ENCODE measurements at regions not wholly inside any gene's neighbourhood (a gene's known extent, or its start where the extent isn't known, plus 50 kb on each side); places are given as distances from the start of the nearest gene placed in this dataset.

GRCh38 chr6:88377976-88378568, 211.9 kb upstream of the CNR1 start:
- no peak for DNase-seq

GRCh38 chr6:88376768-88377387, 210.7 kb upstream of the CNR1 start:
- no peak for DNase-seq

- no peak for DNase-seq
These were observed 210.1 kb upstream of the CNR1 start for GRCh38 chr6:88376197-88376596.

GRCh38 chr6:88374553-88374952, 208.4 kb upstream of the CNR1 start:
- no peak for DNase-seq

GRCh38 chr6:88371480-88371879, 205.3 kb upstream of the CNR1 start:
- no peak for DNase-seq

DNA sequence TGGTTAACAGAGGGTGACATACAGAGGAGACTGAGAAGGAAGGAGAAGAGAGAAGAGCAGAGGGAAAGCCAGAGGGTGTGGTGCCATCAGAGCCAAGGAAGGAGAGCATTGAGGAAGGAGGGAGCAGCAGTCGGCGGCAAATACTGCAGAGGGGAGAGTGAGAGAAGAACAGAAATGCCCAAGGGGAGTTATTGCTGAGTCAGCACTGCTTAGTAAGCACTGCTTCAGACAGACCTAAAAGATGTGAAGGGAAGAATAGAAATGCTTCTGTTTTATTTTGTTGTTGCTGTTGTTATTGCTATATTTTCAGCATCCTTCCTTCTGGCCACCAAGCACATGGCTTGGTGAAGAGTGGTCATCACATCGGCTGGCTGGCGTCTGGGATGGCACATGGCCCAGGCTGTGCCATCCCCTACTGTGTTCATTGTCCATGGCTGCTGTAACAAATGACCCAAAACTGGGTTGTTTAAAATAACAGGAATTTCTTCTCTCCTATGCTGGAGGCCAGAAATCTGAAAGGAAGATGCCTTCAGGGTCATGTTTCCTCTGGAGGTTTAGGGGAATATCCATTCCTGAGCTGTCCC, 204.1 kb upstream of the CNR1 start:
- DNase-seq, result no peak

DNA sequence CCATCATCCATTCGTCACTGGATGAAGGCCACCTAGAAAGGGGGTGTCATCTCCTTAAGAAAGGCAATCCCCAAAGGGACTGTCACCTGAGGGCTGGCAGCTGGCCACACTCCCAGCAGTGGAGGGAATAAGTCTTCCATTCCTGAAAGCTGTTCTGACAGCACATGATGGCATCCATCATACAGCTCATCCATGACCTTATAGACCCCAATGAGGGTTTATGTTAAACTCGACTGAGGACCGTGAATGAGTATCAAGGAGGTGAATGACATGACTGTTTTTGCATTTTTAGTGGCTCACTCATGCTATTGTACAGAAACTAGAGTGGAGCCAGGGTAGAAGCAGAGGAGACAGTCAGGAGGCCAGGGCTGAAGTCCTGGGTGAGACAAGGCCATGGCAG, 203.1 kb upstream of the CNR1 start:
- DNase-seq, result no peak

GRCh38 chr6:88368071-88368787, 202.1 kb upstream of the CNR1 start:
- DNase-seq, result no peak

DNA sequence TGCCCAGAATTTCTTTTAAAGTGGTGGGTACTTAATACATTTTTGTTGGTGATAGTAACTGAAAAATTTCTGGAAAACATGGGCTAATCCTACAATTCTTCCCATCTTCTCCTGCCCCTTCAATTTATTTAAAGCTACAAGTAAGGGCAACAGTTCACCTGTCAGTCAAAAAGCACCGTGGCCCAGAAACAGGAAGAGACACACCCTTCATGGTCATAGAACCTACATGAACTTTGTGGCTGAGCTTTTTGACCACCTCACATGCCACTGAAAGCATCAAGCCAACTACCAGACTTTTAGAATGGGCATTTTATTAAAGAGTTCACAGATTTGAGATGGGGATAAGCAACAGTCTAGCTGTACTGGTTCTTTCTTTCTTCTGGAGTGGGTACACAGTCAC, 201.1 kb upstream of the CNR1 start:
- DNase-seq, result no peak

GRCh38 chr6:88366672-88367071, 200.5 kb upstream of the CNR1 start:
- no peak for DNase-seq

- DNase-seq, result no peak
These were observed 199.5 kb upstream of the CNR1 start for GRCh38 chr6:88365656-88366055.

- DNase-seq, result no peak
These were observed 199.1 kb upstream of the CNR1 start for GRCh38 chr6:88365230-88365629.

GRCh38 chr6:88361754-88362153, 195.6 kb upstream of the CNR1 start:
- no peak for DNase-seq

DNA sequence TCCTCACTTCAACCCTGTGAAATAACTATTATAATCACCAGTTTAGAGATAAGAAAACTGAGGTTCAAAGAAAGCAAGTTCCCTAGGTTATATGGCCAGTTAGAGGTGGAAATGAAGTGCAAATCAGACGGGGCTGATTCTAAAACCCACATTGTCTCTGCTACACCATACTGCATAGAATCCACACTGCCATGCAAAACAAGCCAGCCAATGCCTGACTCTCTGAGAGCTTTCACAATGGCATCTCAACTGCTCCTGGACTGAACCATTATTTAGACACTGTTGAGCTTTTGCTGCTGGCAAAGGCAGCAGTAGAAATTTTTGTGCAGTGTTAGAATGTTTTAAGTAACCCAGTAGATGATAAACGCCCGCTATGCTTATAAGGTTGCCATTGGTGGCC, 195.2 kb upstream of the CNR1 start:
- no peak for DNase-seq

DNA sequence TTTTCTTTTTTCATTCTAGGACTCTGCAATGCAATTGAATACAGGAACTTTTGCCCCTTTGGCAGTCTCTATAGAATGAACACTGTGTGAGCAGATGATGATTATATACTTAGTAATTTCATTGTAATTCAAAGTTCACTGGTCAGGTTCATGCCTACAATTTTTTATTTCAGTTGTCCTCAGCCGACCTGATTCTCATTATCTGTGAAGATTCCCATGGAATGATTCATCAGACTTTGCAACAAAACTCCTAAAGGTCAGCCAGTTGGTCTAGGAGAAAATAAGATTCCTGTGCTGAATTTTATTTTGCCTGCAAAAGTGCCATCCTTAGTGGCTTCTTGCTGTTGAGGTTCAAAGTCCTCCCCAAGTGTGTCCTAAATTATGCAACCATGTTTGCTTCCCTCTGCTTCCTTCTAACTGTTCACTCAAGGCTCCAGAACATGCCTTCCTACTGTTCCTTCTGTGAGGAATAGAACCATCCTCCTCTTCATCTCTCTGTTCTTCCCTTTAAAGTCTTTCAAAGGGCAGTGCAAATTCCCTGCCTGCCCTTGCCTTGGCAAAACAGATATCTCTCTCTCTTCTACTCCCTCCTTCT, 194.2 kb upstream of the CNR1 start:
- DNase-seq, result no peak

GRCh38 chr6:88359530-88360202, 193.5 kb upstream of the CNR1 start:
- DNase-seq, result no peak

- DNase-seq, result no peak
These were observed 192.7 kb upstream of the CNR1 start for GRCh38 chr6:88358846-88359245.

DNA sequence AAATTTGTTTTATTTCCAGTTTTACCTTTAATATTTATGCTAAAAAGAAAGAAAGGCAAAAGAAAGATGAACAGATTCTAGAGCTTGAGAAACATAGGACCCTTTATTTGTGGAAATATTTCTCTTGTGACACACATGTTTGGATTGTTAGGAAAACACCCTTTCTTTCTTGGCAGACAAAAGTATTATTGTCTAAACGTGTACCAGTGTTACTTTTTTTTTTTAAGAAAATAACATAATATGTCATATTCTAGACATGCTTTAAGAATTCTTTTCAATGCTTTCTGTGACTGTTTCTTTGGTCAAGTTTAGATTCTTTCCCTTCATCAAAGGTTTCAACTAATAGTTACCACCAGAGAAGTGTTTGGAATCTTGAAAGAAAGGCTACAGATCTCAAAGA, 183.4 kb upstream of the CNR1 start:
- no peak for DNase-seq

DNA sequence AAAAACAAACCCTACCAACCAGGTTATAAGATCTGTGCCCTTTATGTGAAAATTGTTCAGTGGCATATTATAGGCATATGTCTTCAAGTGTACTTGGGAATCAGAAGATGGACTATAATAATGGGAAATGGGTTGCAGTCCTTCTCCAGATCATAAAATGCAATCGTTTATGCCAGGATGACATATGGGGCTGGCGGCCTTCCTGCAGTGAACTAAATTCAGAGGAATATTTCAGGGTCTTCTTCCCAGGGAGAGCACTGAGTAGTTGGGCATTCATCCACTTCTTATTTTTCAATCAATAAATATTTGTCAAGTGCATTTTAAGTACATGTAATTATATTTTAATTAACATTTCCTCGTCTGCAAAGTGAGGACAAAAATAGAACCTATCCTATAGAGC, 176.2 kb upstream of the CNR1 start:
- DNase-seq, result no peak

DNA sequence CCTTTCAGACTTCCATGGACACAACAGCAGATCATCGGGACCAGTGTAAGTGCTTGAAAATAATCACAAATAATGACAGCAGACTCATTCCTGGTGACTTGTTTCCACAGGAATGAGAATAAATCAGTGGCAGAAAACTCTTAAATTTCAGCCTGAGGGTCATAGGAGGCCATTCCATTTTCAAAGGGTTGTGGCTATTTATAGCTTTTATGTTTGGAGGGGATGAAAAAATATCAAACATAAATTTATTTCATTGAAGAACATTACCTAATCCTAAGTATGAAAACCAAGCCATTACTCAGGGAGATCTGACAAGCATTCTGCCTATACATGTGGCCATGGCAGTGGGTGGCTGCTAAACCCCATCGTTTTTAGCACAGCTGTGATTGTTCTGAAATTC, 173.6 kb upstream of the CNR1 start:
- no peak for DNase-seq

DNA sequence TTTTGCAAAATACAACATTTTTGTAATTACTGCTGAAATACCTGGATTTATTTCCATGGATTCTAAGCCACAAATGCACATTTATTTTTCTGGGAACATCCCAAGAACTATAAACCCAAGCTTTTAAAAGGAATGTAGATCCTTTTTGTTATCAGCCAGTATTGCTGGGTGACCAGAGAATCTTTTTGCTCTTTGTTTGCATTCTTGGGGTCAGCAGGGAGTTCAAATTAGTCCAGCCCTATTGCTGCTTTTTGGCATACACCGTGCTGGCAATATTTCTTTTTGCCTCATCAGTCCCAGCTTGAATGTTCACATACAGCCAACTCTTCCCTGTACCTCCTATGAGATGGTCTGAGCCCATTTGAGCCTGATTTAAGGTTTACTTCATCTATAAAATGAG, 155.2 kb upstream of the CNR1 start:
- DNase-seq, result no peak

DNA sequence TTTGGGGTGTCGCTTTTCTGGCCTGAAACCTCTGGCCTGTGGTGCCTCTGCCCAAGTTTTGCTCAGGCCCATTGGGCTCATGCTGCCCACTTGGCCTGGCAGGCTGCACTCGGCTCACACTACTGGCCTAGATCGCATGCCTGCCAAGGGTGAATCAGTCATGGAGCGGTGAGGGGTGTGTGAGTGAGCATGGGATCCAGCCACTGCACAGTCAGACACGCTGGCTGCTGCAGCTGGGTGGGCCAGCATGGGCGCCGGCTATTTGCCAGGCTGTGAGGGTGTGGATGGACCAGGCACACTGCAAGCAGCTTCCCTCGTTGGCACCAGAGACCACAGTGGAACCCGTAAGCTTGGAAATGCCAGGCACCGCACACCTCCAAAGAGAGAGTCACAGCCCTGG, 145.4 kb upstream of the CNR1 start:
- no peak for DNase-seq

DNA sequence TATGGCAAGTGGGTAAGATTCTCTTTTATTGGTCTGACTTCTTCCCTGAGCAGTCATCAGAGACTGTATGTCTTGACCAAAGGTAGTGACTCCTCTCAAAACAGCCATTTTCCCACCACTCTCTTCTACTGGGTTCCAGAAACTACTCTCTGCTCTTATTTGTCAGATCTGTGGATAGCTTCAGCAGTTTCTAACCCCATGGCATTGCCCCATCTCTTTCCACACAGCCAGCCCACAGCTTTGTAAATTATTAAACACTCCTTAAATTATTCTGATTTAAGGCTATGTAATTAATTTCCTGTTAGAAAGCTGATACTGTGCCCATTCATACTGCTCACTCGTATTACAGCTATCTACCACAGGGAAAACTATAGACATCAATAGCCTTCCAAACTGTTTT, 138.4 kb upstream of the CNR1 start:
- DNase-seq, result no peak
